Calu3 (cell line): ENCODE measurements at regions not wholly inside any gene's neighbourhood (a gene's known extent, or its start where the extent isn't known, plus 50 kb on each side); places are given as distances from the start of the nearest gene placed in this dataset.

Experiments used
- BruUV-seq: library from RNA; stranded (reverse); fragments of 400-500 nt; replicated peaks from 2 replicates; lab custom pipeline; 2021; lab: Mats Ljungman, UMichigan
- CTCF ChIA-PET: fragments of 300-600 bp; sonication (Branson Sonifier 250); formaldehyde crosslinking; loops from one replicate; lab custom pipeline; 2022; ENCODE audit warnings: antibody characterized with exemption; lab: Charles Lee
- DNase-seq: peaks from one replicate; pipeline ENCODE4 v3.0.0; 2022
- H3K27ac Mint-ChIP-seq: one replicate; pipeline ENCODE4 v1.8.0; 2022; ENCODE audit warnings: mixed read lengths; ENCODE audit not compliant: unreplicated experiment
- H3K27me3 Mint-ChIP-seq: one replicate; pipeline ENCODE4 v1.8.0; 2022; ENCODE audit warnings: mixed read lengths; ENCODE audit not compliant: unreplicated experiment
- H3K36me3 Mint-ChIP-seq: one replicate; pipeline ENCODE4 v1.8.0; 2022; ENCODE audit warnings: mild to moderate bottlenecking, moderate library complexity, mixed read lengths; ENCODE audit not compliant: insufficient read depth, unreplicated experiment
- H3K4me1 Mint-ChIP-seq: one replicate; pipeline ENCODE4 v1.8.0; 2022; ENCODE audit warnings: mild to moderate bottlenecking, low read depth, mixed read lengths; ENCODE audit not compliant: unreplicated experiment
- H3K4me3 Mint-ChIP-seq: one replicate; pipeline ENCODE4 v1.8.0; 2022; ENCODE audit warnings: mild to moderate bottlenecking, low read depth, moderate library complexity, mixed read lengths; ENCODE audit not compliant: unreplicated experiment
- H3K9me3 Mint-ChIP-seq: one replicate; pipeline ENCODE4 v1.8.0; 2022; ENCODE audit warnings: low read depth, mixed read lengths; ENCODE audit not compliant: unreplicated experiment
- intact Hi-C: fragments of 100-400 bp; cut with micrococcal nuclease; formaldehyde crosslinking; loops from one replicate; pipeline ENCODE4 v1.10.0; 2022; ENCODE audit not compliant: unreplicated experiment
- TF ChIP-seq, protein P1 (sequence below): fragments of 200-600 bp; IDR thresholded peaks from one replicate; pipeline ENCODE4 v1.8.0; 2022; ENCODE audit warnings: antibody characterized with exemption; ENCODE audit not compliant: unreplicated experiment

DNA sequence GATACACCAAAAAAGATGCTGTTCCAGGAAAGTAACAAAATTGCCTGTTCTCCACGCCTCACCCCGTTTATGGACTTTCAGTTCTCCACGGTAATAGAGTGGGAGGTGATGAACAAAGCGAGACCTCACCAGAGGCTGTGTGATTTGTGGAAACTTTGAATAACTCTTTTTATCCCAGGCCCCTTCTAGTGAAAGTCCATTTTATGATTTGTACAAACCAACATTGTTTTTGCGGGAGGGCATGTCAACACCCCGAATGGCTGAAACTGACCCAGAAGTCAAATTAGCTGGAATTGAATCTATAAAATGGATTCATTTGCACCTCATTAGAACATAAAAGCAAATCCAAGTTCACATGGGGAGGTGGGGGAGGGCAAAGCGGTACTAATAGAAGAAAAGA, 517.8 kb downstream of the CDH26 start:
- CTCF ChIA-PET = no interaction called here
- Mint-ChIP-seq H3K9me3 (peaks cover 6% of the 10 kb centered on the region), H3K4me3 (no peak overlapping the region), H3K36me3 (no peaks in the 10 kb centered on the region), H3K27me3 (no peaks in the 10 kb centered on the region), H3K4me1 (no peaks in the 10 kb centered on the region), H3K27ac (no peak overlapping the region)
- no TSS peak for BruUV-seq
- TF ChIP-seq, protein P1, sequence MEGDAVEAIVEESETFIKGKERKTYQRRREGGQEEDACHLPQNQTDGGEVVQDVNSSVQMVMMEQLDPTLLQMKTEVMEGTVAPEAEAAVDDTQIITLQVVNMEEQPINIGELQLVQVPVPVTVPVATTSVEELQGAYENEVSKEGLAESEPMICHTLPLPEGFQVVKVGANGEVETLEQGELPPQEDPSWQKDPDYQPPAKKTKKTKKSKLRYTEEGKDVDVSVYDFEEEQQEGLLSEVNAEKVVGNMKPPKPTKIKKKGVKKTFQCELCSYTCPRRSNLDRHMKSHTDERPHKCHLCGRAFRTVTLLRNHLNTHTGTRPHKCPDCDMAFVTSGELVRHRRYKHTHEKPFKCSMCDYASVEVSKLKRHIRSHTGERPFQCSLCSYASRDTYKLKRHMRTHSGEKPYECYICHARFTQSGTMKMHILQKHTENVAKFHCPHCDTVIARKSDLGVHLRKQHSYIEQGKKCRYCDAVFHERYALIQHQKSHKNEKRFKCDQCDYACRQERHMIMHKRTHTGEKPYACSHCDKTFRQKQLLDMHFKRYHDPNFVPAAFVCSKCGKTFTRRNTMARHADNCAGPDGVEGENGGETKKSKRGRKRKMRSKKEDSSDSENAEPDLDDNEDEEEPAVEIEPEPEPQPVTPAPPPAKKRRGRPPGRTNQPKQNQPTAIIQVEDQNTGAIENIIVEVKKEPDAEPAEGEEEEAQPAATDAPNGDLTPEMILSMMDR = no peak
- intact Hi-C loops = no loop called here
- no peak for DNase-seq

DNA sequence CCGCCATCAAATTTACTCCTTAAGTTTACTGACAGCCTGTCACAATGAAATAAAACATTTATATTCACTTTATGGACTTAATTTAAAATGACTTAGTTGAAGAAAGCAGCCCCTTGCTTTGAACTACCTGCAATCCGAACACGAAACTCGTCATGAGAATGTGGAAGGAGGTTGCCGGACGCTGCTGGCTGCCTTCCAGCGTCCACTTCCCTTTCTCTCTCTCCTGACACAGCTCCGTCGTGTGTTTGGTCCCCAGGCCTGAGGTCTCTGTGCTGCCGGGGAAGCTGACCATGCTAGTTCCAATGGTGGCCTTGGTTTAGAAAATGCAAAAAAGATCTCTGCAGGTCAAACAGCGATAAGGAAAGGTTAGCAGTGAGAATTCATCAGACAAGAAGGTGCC, 519.7 kb downstream of the CDH26 start:
- TF ChIP-seq, protein P1 = no peak
- Mint-ChIP-seq H3K4me1 (no peaks in the 10 kb centered on the region), H3K36me3 (no peaks in the 10 kb centered on the region), H3K9me3 (peaks cover 6% of the 10 kb centered on the region), H3K27ac (no peak overlapping the region), H3K4me3 (no peak overlapping the region), H3K27me3 (no peaks in the 10 kb centered on the region)
- no TSS peak for BruUV-seq
- CTCF ChIA-PET = no interaction called here
- DNase-seq = no peak
- intact Hi-C loops = no loop called here

DNA sequence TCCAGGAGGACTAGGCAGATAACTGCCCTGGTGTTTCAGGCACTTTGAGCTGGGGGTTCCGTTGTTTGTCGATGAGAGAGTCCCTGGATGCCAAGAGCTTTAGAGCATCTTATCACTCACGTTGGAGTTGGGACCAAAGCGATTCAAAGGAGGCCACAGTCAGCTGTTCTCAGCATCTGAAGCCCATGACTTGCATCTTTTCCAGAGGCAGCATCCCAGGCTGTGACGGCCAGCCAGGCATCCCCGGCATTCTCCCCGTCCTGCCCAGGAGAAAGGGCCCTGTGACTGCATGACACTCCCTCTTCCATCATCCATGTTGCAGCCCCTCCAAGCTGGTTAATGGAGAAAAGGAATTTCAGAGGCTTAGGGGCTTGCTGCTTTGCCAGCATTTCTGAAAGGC, 520.3 kb downstream of the CDH26 start:
- BruUV-seq = no TSS peak
- no peak for DNase-seq
- peaks cover 6% of the 10 kb centered on the region for H3K9me3 Mint-ChIP-seq
- TF ChIP-seq, protein P1 = no peak
- no peak overlapping the region for H3K4me3 Mint-ChIP-seq
- intact Hi-C loops = no loop called here
- CTCF ChIA-PET = no interaction called here
- H3K36me3 Mint-ChIP-seq = no peaks in the 10 kb centered on the region
- H3K4me1 Mint-ChIP-seq = no peaks in the 10 kb centered on the region
- no peaks in the 10 kb centered on the region for H3K27me3 Mint-ChIP-seq
- no peak overlapping the region for H3K27ac Mint-ChIP-seq

DNA sequence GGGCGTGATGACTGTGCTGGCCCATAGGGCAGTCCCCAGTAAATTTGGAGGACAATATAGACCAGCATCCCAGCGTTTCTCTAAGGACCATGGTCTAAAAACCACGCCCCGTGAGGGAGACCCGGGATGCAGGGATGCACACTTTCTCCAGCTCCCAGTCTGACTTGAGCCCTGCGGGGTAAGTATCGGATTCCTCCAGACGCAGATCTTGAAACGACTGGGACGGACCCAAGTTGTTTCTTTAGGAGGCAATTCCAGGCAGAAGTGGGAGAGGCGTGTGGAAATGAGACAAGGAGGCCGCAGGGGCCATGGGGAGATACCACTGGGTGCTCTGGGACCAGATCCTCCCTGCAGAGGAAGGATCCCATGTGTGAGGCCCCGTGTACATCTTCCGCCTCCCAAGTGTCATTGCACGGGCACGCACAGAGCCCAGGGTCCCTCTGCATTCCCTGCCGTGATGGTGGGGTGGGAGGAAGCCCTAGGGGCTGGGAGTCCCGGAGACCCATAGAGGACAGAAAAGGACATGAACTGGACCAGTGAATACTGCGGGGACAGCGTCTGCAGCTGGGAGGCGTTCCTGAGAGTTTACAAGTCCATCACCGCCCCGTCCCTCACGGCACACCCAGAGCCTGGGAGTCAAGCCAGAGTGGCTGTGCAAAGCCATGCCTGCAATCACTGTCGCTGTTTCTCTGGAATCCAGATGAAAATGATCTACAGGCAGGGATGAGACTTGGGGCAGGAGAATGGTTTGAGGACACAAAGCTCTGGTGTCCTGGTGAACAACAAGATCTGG, 522.9 kb downstream of the CDH26 start:
- TF ChIP-seq, protein P1 = no peak
- no peaks in the 10 kb centered on the region for H3K27me3 Mint-ChIP-seq
- intact Hi-C loops = no loop called here
- no TSS peak for BruUV-seq
- H3K4me3 Mint-ChIP-seq = no peak overlapping the region
- DNase-seq = no peak
- no peaks in the 10 kb centered on the region for H3K4me1 Mint-ChIP-seq
- H3K36me3 Mint-ChIP-seq = no peaks in the 10 kb centered on the region
- peaks cover 13% of the 10 kb centered on the region for H3K9me3 Mint-ChIP-seq
- CTCF ChIA-PET = no interaction called here
- no peak overlapping the region for H3K27ac Mint-ChIP-seq
